MM.1S (cell line): ENCODE measurements at regions not wholly inside any gene's neighbourhood (a gene's known extent, or its start where the extent isn't known, plus 50 kb on each side); places are given as distances from the start of the nearest gene placed in this dataset.

ENCODE experiments used
- CTCF ChIP-seq: fragments of 300-600 bp; sonication (generic); IDR thresholded peaks from 2 replicates; pipeline ENCODE4 v1.5.1; 2016; ENCODE audit warnings: antibody characterized with exemption, low read length, mixed read lengths
- EZH2 ChIP-seq: fragments of 300-600 bp; sonication (generic); optimal IDR thresholded peaks from 2 replicates; pipeline ENCODE3; 2017; ENCODE audit warnings: low read depth, mild to moderate bottlenecking, antibody characterized with exemption, low read length, mixed read lengths
- EZH2phosphoT487 ChIP-seq: fragments of 300-600 bp; sonication (generic); IDR thresholded peaks from 2 replicates; pipeline ENCODE4 v1.6.1; 2018; ENCODE audit warnings: antibody characterized with exemption, low read length

- TF ChIP-seq CTCF (no peak), EZH2phosphoT487 (no peak), EZH2 (no peak)
Measured at GRCh38 chr4:156060661-156061060, 107.0 kb upstream of the CTSO start.
